ENCODE measurements at regions not wholly inside any gene's neighbourhood (a gene's known extent, or its start where the extent isn't known, plus 50 kb on each side); places are given as distances from the start of the nearest gene placed in this dataset.

GRCh38 chr14:99040711-99041110 lies 231.3 kb downstream of the BCL11B start:
- Histone ChIP-seq H3K14ac (replicated peaks; ENCODE audit: low read depth, low read length) (no peak overlapping the region), H2BK120ac (ENCODE audit: low read depth, low read length) (no peak overlapping the region), H2BK5ac (ENCODE audit: low read depth, low read length, poor library complexity, severe bottlenecking) (no peak overlapping the region), H3K79me1 (ENCODE audit: low read depth in 1 of 2, low read length in 2 of 2) (no peaks in the 10 kb centered on the region), H2AFZ (replicated peaks; ENCODE audit: low read length, poor library complexity) (no peak overlapping the region), H3K9ac (ENCODE audit: low read depth, low read length) (no peak overlapping the region), H4K5ac (ENCODE audit: low read depth, low read length) (no peak overlapping the region), H2BK20ac (ENCODE audit: low read depth, low read length) (no peak overlapping the region), H3K4me1 (ENCODE audit: control insufficient read depth, insufficient read depth, low read length) (no peaks in the 10 kb centered on the region), H3K27ac (ENCODE audit: insufficient read depth, low read length) (no peak overlapping the region), H3K4ac (ENCODE audit: low read depth, low read length) (no peak overlapping the region), H3K4me3 (ENCODE audit: insufficient read depth, low read depth, low read length) (no peak overlapping the region), H3K9me1 (ENCODE audit: insufficient read depth, low read length) (no peaks in the 10 kb centered on the region), H3K18ac (ENCODE audit: low read depth, low read length) (no peak overlapping the region), H3K36me3 (ENCODE audit: control insufficient read depth, insufficient read depth, low read length) (no peaks in the 10 kb centered on the region), H3K23ac (ENCODE audit: low read depth, low read length) (no peak overlapping the region), H4K91ac (ENCODE audit: insufficient read depth, low read depth, low read length) (no peak overlapping the region), H3K56ac (ENCODE audit: extremely low read depth, insufficient read depth, low read length) (no peak overlapping the region), H4K8ac (ENCODE audit: low read depth in 2 of 2, low read length in 2 of 2) (no peak overlapping the region), H2BK15ac (ENCODE audit: low read depth, low read length) (no peak overlapping the region), H4K20me1 (ENCODE audit: insufficient read depth, low read length) (no peaks in the 10 kb centered on the region), H3K27me3 (ENCODE audit: control insufficient read depth, insufficient read depth, low read length) (no peaks in the 10 kb centered on the region), H3K9me3 (ENCODE audit: control insufficient read depth, insufficient read depth, low read length) (peaks cover 43% of the 10 kb centered on the region), H2AK9ac (replicated peaks; ENCODE audit: low read depth, low read length, poor library complexity) (no peak overlapping the region), H3K4me2 (ENCODE audit: low read depth, low read length) (no peak overlapping the region), H2AK5ac (ENCODE audit: low read depth, low read length) (no peak overlapping the region)
- DNase-seq (no peak), ATAC-seq (ENCODE audit: low read depth) (no peak)
- POLR2A ChIA-PET (ENCODE audit: unreplicated experiment), result no interaction called here
- intact Hi-C loops (cut with micrococcal nuclease), result no loop called here
- TF ChIP-seq CEBPB (IDR thresholded peaks at IDR 0.05; ENCODE audit: low read depth, low read length), result no peak
- in situ Hi-C loops (cut with MboI; ENCODE audit: low sequenced_read_pairs), result no loop called here
- 79% methylated on average over 5 of the region's 17 CpGs; no CpG with 5 or more reads in 1 of the 2 experiments for WGBS, 2 experiments (ENCODE audit: extremely low coverage in 2 of 2, insufficient read length in 1 of 2)
- dilution Hi-C loops (cut with HindIII; ENCODE audit: low sequenced_read_pairs, unreplicated experiment), result no loop called here
- CTCF ChIA-PET, result no interaction called here
- no TSS peak for BruUV-seq (replicated peaks)

All from IMR-90 (cell line).